Natural killer cell (primary cell): ENCODE measurements at regions not wholly inside any gene's neighbourhood (a gene's known extent, or its start where the extent isn't known, plus 50 kb on each side); places are given as distances from the start of the nearest gene placed in this dataset.

Experiments
- ATAC-seq, 3 donors: fragments of 150-1000 bp in 2 of 3; fragments of 200-7000 bp in 1 of 3; cut with Tn5 transposase; 1 replicate in 1 of 3; 2 replicates in 2 of 3; pipeline ENCODE4 v1.10.0; 2021; ENCODE audit warnings: mild to moderate bottlenecking in 2 of 3, moderate library complexity in 2 of 3
- DNase-seq, 2 donors: peaks; one replicate each; pipeline versions ENCODE4 v3.0.0 to v3.0.0-alpha.2; 2013 to 2021; ENCODE audit warnings: mixed read lengths in 1 of 2
- H3K27ac ChIP-seq: one replicate; pipeline ENCODE4 v1.5.1; 2013; ENCODE audit warnings: mild to moderate bottlenecking, low read length
- H3K27me3 ChIP-seq: one replicate; pipeline ENCODE4 v1.6.1; 2013; ENCODE audit warnings: low read length; ENCODE audit not compliant: control insufficient read depth, insufficient read depth
- H3K36me3 ChIP-seq: one replicate; pipeline ENCODE4 v1.6.1; 2013; ENCODE audit warnings: low read length; ENCODE audit not compliant: control insufficient read depth, insufficient read depth
- H3K4me1 ChIP-seq: one replicate; pipeline ENCODE4 v1.6.1; 2013; ENCODE audit warnings: low read length; ENCODE audit not compliant: control insufficient read depth, insufficient read depth
- H3K4me3 ChIP-seq: one replicate; pipeline ENCODE4 v1.5.1; 2013; ENCODE audit warnings: low read length
- H3K9me3 ChIP-seq: one replicate; pipeline ENCODE4 v1.6.1; 2013; ENCODE audit warnings: low read length; ENCODE audit not compliant: control insufficient read depth, insufficient read depth
- H3K27ac Mint-ChIP-seq, 2 donors: one replicate each; pipeline ENCODE4 v1.8.0; 2022; ENCODE audit warnings: mild to moderate bottlenecking in 2 of 2, mixed read lengths in 2 of 2, moderate library complexity in 1 of 2
- H3K27me3 Mint-ChIP-seq, 2 donors: one replicate each; pipeline ENCODE4 v1.8.0; 2022; ENCODE audit warnings: low read depth in 2 of 2, mixed read lengths in 2 of 2
- H3K36me3 Mint-ChIP-seq: one replicate; pipeline ENCODE4 v1.8.0; 2022; ENCODE audit warnings: mixed read lengths
- H3K4me1 Mint-ChIP-seq, 2 donors: one replicate each; pipeline ENCODE4 v1.8.0; 2022; ENCODE audit warnings: mixed read lengths in 2 of 2
- H3K4me3 Mint-ChIP-seq: one replicate; pipeline ENCODE4 v1.8.0; 2022; ENCODE audit warnings: mild to moderate bottlenecking, moderate library complexity, mixed read lengths
- H3K9me3 Mint-ChIP-seq, 2 donors: one replicate each; pipeline ENCODE4 v1.8.0; 2022; ENCODE audit warnings: mixed read lengths in 2 of 2
- CTCF ChIP-seq: fragments of 200-600 bp; IDR thresholded peaks from one replicate; pipeline ENCODE4 v1.8.0; 2022; ENCODE audit warnings: antibody characterized with exemption
- WGBS: methylation state at CpG from one replicate; pipeline ENCODE4 v1.1.7; 2013; ENCODE audit warnings: missing lambda C conversion rate; ENCODE audit not compliant: insufficient coverage; 5-methylcytosine and 5-hydroxymethylcytosine counted together
- intact Hi-C: fragments of 100-400 bp; cut with micrococcal nuclease; formaldehyde crosslinking; loops from one replicate; pipeline ENCODE4 v1.14.2; 2022

- Mint-ChIP-seq H3K36me3 (no peaks in the 10 kb centered on the region), H3K27me3 (peaks cover 3 to 6% of the 10 kb centered on the region in 2 donors), H3K4me1 (no peaks in the 10 kb centered on the region), H3K4me3 (no peak overlapping the region), H3K27ac (no peak overlapping the region), H3K9me3 (no peaks in the 10 kb centered on the region)
- no peak overlapping the region for H3K27ac ChIP-seq
- no peak for DNase-seq
- H3K36me3 ChIP-seq = no peaks in the 10 kb centered on the region
- intact Hi-C loops = no loop called here
- WGBS = 90% methylated on average over 6 of the region's 6 CpGs
- no peaks in the 10 kb centered on the region for H3K4me1 ChIP-seq
- TF ChIP-seq CTCF = no peak
- no peak overlapping the region for H3K4me3 ChIP-seq
- no peaks in the 10 kb centered on the region for H3K9me3 ChIP-seq
- H3K27me3 ChIP-seq = no peaks in the 10 kb centered on the region
- no peak for ATAC-seq
These were observed 149.6 kb downstream of the BUB3 start for GRCh38 chr10:123303581-123304337.

- no peak for TF ChIP-seq CTCF
- H3K27me3 Mint-ChIP-seq = peaks cover 0 to 6% of the 10 kb centered on the region in 2 donors
These were observed 151.5 kb downstream of the BUB3 start for GRCh38 chr10:123305671-123306070.

GRCh38 chr10:123306290-123306689, 152.1 kb downstream of the BUB3 start:
- no peak overlapping the region for H3K27ac Mint-ChIP-seq

More at GRCh38 chr10:123305671-123306070, 151.5 kb downstream of the BUB3 start:
- intact Hi-C loops = no loop called here
- no peak overlapping the region for H3K4me3 ChIP-seq
- no peaks in the 10 kb centered on the region for H3K36me3 ChIP-seq
- no peaks in the 10 kb centered on the region for H3K9me3 ChIP-seq
- no peak overlapping the region for H3K27ac ChIP-seq
- no peak for ATAC-seq
- Mint-ChIP-seq H3K4me3 (no peak overlapping the region), H3K9me3 (no peaks in the 10 kb centered on the region), H3K4me1 (no peaks in the 10 kb centered on the region), H3K36me3 (no peaks in the 10 kb centered on the region), H3K27ac (no peak overlapping the region)
- DNase-seq = no peak
- no peaks in the 10 kb centered on the region for H3K4me1 ChIP-seq
- no peaks in the 10 kb centered on the region for H3K27me3 ChIP-seq

More at GRCh38 chr10:123306290-123306689, 152.1 kb downstream of the BUB3 start:
- intact Hi-C loops = no loop called here
- no peaks in the 10 kb centered on the region for H3K4me1 ChIP-seq
- no peaks in the 10 kb centered on the region for H3K9me3 ChIP-seq
- no peak for TF ChIP-seq CTCF
- no peaks in the 10 kb centered on the region for H3K27me3 ChIP-seq
- Mint-ChIP-seq H3K4me1 (no peaks in the 10 kb centered on the region), H3K4me3 (no peak overlapping the region), H3K27me3 (peaks cover 0 to 6% of the 10 kb centered on the region in 2 donors), H3K36me3 (no peaks in the 10 kb centered on the region), H3K9me3 (no peaks in the 10 kb centered on the region)
- no peak overlapping the region for H3K4me3 ChIP-seq
- DNase-seq = no peak
- no peak overlapping the region for H3K27ac ChIP-seq
- no peak for ATAC-seq
- 83% methylated on average over 7 of the region's 7 CpGs for WGBS
- no peaks in the 10 kb centered on the region for H3K36me3 ChIP-seq
